Lung microvascular endothelial cell (primary cell): ENCODE measurements at regions not wholly inside any gene's neighbourhood (a gene's known extent, or its start where the extent isn't known, plus 50 kb on each side); places are given as distances from the start of the nearest gene placed in this dataset.
A peak's percentile ranks its signal among the peaks of the same experiment; 100 is the strongest.

ENCODE experiments used
- DNase-seq, 2 donors: peaks; one replicate each; pipeline versions ENCODE4 v3.0.0 to v3.0.0-alpha.2; 2010; ENCODE audit warnings: low read depth in 2 of 2

DNA sequence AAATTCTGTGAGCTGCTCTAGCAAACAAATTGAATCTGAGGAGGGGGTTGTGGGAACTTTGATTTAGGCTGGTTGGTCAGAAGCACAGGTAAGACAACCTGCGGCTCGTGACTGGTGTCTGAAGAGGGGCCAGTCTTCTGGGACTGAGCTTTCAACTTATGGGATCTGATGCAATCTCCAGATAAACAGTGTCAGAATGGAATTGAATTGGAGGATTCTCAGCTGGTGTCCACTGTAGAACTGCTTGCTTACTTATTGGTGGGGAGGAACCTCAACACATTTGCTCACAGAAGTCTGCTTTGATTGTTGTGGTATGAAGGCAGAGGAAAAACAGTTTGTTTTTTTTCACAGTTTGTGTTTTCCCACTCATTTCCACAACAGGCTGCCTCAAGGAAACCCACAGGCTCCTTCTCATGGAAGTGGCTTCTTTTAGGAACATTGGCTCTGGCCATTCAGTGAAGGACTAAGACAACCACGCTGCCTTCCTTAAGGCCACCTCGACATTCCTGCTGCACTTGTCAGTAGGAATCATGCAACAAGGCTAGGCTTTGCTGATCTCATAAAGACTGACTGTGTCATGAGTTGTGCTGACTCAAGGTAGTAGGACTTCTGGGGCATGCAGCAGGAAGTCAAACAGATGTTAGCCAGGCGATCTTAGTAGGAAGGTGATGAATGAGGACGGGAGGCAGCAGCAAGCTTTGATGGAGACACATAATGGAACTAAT is 104.7 kb downstream of the TSN start:
- peak in 1 of 2 donors; percentile 39 for DNase-seq

DNA sequence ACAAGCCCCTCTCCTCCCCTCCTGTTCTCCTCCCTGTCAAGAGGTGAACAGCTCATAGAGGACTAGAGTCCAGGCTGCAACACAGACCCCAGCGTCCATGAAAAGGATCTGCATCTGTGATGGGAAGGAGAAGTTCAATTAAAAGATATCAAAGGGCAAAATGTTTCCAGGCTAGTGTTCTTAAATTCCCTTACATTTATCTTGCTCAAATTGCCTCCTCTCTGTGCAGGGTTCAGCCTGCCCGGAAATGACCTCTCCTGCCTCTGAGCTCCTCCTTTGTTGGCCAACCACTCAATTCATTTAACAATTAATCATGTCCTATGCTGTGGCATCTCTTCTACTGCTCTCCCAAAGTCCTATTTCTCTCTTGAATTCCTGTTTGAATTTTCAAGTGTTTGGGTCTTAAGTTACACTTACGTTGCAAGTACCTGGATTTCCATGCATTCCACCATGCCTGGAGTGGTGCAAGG is 105.3 kb downstream of the TSN start:
- DNase-seq: no peak

DNA sequence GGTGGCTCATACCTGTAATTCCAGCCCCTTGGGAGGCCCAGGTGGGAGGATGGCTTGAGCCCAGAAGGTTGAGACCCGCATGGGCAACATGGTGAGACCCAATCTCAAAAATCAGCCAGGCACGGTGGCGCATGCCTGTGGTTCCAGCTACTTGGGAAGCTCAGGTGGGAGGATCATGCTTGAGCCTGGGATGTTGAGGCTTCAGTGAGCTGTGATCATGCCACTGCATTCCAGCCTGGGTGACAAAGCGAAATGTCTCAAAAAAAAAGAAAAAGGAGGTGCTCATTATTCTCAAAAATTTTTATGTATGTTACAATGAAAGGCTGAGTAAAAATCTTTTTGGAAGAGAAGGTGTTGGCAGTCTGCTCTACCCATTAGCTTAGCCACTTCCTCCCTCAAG is 106.8 kb downstream of the TSN start:
- DNase-seq: no peak

- no peak for DNase-seq
Measured at GRCh38 chr2:121865914-121866313, 110.5 kb downstream of the TSN start.

DNA sequence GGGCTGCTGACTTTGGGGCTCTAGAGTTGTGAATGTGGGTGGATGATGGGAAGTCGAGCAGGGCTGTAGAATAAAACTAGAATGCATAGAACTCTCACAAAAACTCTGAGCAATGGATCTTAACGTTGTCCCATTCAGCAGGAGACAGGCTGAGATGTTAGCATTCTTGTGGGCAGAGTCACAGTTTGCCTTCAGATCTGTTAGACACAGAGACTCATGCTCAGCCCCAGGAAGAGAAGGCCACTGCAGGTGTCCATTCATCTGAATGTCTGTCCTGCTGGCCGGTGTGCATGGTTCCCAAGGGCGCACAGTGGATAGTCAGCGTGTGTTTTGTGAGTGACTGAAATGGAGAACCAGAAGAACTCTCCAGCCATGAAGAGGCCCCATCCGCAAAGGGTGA is 111.3 kb downstream of the TSN start:
- DNase-seq: no peak

GRCh38 chr2:121868652-121869051 is 113.2 kb downstream of the TSN start:
- no peak for DNase-seq

DNA sequence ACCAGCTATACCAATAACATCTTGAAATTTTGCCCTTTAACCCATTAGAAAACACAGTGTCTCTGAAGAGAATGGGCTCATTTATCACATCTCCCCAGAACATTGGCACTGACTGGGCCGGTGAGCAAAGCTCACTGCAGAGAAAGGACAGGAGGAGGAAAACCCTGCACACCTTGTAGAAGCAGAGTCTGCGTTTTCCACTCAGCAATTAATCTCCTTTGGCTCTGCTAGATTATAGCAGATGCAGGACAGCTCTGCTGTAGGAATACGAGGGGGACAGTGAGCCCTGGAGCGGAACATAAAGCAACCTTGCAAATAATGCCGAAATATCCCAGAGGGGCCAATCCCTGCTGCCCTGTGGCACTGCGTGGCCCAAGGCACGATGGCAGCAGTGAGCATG is 113.9 kb downstream of the TSN start:
- no peak for DNase-seq

GRCh38 chr2:121869873-121870272 is 114.4 kb downstream of the TSN start:
- no peak for DNase-seq

DNA sequence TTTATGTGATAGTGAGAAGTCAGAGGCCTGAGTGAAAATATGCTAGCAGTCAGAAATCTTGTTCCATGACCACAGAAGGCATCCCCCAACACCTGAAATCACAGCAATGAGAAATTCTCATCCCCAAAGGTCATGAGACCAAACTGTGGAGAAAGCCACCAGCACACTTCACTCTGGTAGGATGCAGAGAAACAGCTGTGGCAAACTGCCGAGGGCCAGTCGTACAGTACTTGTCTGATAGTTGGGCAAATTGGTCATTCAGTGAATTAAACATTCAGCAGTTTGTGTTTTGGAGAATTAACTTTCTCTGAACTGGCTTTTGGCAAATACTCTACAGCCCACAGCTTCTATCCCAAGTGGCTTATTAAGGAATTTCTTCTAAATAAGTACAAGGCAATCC is 117.2 kb downstream of the TSN start:
- DNase-seq: no peak

- DNase-seq: no peak
Measured at GRCh38 chr2:121873864-121874263, 118.4 kb downstream of the TSN start.

DNA sequence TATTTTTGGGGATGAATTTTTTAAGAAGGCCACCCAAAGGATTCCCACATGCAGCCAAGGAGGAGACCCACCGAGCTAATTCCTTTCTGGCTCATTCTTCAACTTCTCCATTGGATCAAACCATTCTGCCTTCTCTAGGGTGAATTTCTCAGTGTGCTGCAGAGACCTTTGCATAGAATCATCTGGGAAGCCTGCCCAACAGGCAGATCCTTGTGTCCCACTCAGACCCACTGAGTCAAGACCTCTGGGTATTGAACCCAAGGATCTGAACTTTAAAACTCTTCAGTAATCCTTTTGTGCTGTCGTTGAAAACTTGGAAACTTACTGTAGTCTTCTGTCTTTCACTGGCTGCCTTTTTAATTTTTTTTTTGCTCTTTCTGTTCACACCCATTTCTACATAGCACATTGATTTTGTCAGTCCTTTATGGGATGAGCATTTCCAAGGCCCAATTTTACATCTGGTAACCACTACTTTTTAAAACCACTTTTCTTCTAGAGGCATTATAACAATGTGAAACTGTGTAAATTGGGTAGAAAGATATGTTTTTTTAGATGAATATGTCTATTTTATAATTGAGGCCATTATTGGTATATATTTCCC is 120.2 kb downstream of the TSN start:
- DNase-seq: no peak

GRCh38 chr2:121877366-121877765 is 121.9 kb downstream of the TSN start:
- DNase-seq: no peak

DNA sequence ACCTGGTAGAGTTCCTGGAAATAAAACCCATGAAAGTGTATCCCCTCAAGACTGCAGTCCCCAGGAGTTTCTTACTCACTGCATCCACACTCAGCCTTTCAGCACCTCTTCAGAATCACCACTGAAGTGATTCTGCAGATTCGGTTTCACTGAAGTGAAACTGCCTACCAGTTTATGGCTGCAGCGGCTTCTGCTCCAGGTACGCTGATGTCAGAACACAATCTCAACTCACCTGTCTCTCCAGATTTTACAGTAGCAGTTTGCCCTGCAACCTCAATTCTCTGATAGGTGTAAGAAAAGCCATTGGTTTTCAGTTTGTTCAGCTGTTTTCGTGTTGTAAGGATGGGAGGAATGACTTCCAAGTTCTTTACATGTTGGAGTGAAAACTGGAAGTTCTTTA is 124.8 kb downstream of the TSN start:
- DNase-seq: no peak

DNA sequence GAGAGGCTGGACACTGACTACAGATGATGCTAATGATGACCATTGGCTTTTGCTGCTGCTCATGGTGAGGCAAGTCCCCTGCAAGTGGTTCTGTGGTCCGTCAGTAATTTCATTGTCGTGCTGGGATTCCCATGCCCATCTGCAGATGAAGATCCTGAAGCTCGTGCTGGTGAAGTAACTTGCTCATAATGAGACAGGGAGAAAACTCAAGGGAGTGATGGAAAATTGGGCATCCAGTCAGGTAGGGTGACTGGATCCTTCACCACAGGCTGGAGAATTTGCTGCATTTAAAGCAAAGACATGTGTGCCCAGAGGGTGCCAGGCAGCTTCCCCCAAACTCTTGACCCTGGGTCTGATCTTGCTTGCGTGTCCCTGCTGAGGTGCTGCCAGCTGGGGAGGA is 125.6 kb downstream of the TSN start:
- DNase-seq: no peak

DNA sequence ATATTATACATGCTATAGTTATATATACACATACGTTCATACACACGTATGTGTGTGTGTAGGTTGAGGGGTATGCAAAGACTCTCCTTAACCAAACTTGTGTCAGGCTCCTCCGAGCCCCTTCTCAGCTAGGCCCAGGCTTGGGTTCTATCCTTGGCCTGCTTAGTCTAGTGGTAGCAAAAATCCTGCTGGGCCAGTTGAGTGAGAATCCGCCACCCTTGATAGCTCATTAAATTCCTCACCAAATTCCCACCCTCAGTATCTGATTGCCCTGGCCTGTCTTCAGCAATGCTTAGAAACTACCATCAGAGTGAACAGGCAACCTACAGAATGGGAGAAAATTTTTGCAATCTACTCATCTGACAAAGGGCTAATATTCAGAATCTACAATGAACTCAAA is 126.5 kb downstream of the TSN start:
- no peak for DNase-seq

- DNase-seq: no peak
Measured at GRCh38 chr2:121884078-121884477, 128.6 kb downstream of the TSN start.

DNA sequence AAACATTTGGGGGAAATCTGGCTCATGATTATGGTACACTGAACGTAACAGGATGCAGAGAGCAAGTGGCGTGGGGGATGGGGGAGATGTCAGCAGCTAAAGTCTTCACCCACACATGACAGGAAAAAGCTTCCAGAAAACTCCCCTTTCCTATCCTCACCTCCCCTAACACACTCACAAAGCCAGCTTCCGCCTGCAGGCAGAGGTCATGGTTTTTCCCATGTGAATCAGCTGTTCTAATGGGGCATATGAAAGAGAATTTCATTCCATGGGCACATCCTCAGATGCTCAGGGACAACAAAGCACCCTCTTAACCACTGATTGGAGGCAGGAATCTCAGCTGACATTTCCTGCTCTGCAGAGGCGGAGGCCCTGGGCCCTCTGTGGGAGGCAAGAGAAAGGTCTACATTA is 129.1 kb downstream of the TSN start:
- DNase-seq: peak; percentile 76 to 94

DNA sequence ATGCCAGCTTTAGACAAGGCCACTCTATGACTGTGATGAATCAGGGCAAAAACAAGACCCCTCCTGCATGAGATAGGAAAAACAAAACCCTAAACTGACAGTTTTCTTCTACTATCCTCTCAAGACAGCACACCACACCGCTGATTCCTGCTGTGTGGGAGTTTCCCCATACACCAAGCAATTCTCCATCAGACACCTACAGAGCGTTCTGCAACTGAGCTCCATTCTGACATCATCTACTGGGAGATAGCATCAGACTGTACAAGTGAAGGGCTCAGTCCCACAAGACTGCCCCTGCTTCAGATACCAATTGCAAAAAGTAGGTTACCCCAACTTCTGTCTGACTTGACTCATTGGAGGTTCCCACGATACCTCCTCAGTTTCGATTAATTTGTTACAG is 130.6 kb downstream of the TSN start:
- no peak for DNase-seq

DNA sequence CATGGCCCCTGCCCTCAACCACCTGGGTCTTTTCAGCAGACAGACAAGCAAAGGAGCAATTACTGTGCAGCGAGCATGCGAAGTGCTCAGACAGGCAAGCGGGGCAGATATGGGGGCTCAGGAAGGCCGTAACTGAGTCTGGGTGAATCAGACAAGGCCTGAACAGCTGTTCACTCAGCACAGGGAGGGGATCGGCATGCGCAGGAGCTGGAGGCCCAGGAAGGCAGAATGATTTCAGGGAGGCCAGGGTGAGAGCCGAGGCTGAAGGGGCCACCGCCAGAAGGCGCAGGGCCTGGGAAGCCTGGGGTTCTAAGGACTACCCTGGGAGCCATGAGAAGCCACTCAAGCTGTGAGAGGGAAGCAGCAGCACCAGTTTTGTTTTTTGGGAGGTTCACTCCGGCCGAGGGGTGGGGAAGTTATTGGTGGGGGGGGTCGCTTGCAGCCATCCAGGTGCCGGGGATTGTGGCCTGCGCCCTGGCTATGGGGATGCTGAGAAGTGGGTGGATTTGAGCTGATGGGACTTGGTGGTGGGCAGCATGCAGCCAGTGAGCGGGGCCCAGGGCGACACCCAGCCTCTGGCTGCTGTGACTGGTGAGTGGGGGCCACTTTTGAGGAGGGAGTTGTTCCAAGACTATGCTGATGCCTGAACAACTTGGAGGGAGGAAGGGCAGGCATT is 132.2 kb downstream of the TSN start:
- DNase-seq: no peak

GRCh38 chr2:121888189-121888557 is 132.7 kb downstream of the TSN start:
- DNase-seq: no peak

GRCh38 chr2:121890041-121890440 is 134.6 kb downstream of the TSN start:
- no peak for DNase-seq

DNA sequence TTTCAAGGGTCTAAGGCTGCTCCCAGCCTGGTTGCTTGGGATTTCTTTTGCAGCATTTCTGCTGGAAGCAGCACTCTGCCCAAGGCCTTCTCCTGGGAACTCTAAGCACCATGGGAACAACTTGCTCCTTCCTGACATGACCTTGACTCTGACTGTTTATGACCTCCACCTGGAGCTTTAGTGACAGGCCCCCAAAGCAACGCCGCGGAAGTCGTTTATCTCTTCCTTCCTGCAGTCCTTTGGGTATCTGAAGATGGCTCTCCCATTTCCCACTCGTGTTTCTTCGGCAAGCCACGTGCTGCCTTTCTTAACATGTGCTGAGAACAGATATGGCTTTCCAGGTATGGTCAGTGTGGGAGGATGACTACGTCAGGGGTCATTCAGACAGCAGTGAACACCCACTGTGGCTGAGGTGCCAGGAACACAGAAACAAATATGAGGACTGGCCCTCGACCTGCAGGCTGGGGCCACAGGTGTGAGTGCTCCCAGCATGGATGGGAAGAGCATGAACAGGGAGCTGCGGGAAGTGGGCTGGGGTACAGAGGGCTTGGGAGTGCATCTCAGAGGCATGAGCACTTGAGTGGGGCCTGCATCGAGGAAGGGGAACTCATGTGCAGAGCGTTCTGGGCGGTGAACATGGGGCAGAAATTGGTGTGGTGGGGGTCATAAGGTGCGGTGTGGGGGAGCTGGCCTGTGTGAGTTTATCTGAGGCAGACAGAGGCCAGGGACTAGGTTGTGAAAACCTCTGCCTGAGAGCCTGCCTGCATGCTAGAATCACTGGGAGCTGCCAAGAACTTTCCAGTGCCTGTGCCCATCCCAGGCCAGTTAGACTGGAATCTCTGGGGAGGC is 140.5 kb downstream of the TSN start:
- DNase-seq: no peak
